Stimulated activated CD8-positive, alpha-beta memory T cell treated with anti-CD3 and anti-CD28 coated beads, Interleukin-15, amount 100 ng/mL, for 4 hours (primary cell): ENCODE measurements at regions not wholly inside any gene's neighbourhood (a gene's known extent, or its start where the extent isn't known, plus 50 kb on each side); places are given as distances from the start of the nearest gene placed in this dataset.

ENCODE experiments used
- DNase-seq, 2 donors: peaks; one replicate each; pipeline ENCODE4 v3.0.0-alpha.2; 2020; ENCODE audit warnings: low read depth in 2 of 2

- DNase-seq = no peak
Measured at GRCh38 chr4:11931266-11931820, 502.6 kb upstream of the HS3ST1 start.

- no peak for DNase-seq
Measured at GRCh38 chr4:11929080-11929479, 500.4 kb upstream of the HS3ST1 start.

- no peak for DNase-seq
Measured at GRCh38 chr4:11919316-11919715, 490.6 kb upstream of the HS3ST1 start.

- DNase-seq = no peak
Measured at GRCh38 chr4:11914406-11914805, 485.7 kb upstream of the HS3ST1 start.

GRCh38 chr4:11912886-11913285 is 484.2 kb upstream of the HS3ST1 start:
- no peak for DNase-seq

- DNase-seq = no peak
Measured at GRCh38 chr4:11910812-11911211, 482.1 kb upstream of the HS3ST1 start.

GRCh38 chr4:11908712-11909111 is 480.0 kb upstream of the HS3ST1 start:
- no peak for DNase-seq

GRCh38 chr4:11908205-11908604 is 479.5 kb upstream of the HS3ST1 start:
- DNase-seq = no peak

- DNase-seq = no peak
Measured at GRCh38 chr4:11904846-11905739, 476.4 kb upstream of the HS3ST1 start.

- DNase-seq = no peak
Measured at GRCh38 chr4:11904117-11904535, 475.4 kb upstream of the HS3ST1 start.

- no peak for DNase-seq
Measured at GRCh38 chr4:11901089-11901488, 472.4 kb upstream of the HS3ST1 start.

- DNase-seq = no peak
Measured at GRCh38 chr4:11900359-11900758, 471.7 kb upstream of the HS3ST1 start.

- no peak for DNase-seq
Measured at GRCh38 chr4:11898796-11899195, 470.1 kb upstream of the HS3ST1 start.

- DNase-seq = no peak
Measured at GRCh38 chr4:11895766-11896165, 467.1 kb upstream of the HS3ST1 start.

GRCh38 chr4:11894977-11895376 is 466.3 kb upstream of the HS3ST1 start:
- DNase-seq = no peak

GRCh38 chr4:11894221-11894620 is 465.5 kb upstream of the HS3ST1 start:
- DNase-seq = no peak

- DNase-seq = no peak
Measured at GRCh38 chr4:11889099-11889498, 460.4 kb upstream of the HS3ST1 start.

GRCh38 chr4:11881947-11882346 is 453.3 kb upstream of the HS3ST1 start:
- DNase-seq = no peak

GRCh38 chr4:11881364-11881763 is 452.7 kb upstream of the HS3ST1 start:
- no peak for DNase-seq

GRCh38 chr4:11878241-11878640 is 449.5 kb upstream of the HS3ST1 start:
- no peak for DNase-seq

- no peak for DNase-seq
Measured at GRCh38 chr4:11876104-11876503, 447.4 kb upstream of the HS3ST1 start.

GRCh38 chr4:11869191-11869870 is 440.6 kb upstream of the HS3ST1 start:
- DNase-seq = no peak

GRCh38 chr4:11866391-11866790 is 437.7 kb upstream of the HS3ST1 start:
- DNase-seq = no peak
